Neutrophil (primary cell): ENCODE measurements at regions not wholly inside any gene's neighbourhood (a gene's known extent, or its start where the extent isn't known, plus 50 kb on each side); places are given as distances from the start of the nearest gene placed in this dataset.

Source experiments
- H3K27ac ChIP-seq: fragments of 200-600 bp; sonication (generic); 2 replicates; pipeline ENCODE4 v1.5.1; 2016; ENCODE audit warnings: mild to moderate bottlenecking, moderate library complexity
- H3K27me3 ChIP-seq: fragments of 200-600 bp; sonication (generic); 2 replicates; pipeline ENCODE4 v1.6.0; 2016; ENCODE audit warnings: mild to moderate bottlenecking
- H3K36me3 ChIP-seq: fragments of 200-600 bp; sonication (generic); 2 replicates; pipeline ENCODE4 v1.5.1; 2017
- H3K4me1 ChIP-seq, 2 experiments: fragments of 200-600 bp in 1 of 2; sonication (generic) in 1 of 2; 1 replicate in 1 of 2; 2 replicates in 1 of 2; pipeline versions ENCODE4 v1.5.1 to v1.6.1; 2013 to 2016; ENCODE audit warnings: low read depth in 1 of 2, low read length in 1 of 2, mild to moderate bottlenecking in 1 of 2, moderate library complexity in 1 of 2; ENCODE audit not compliant: control insufficient read depth in 1 of 2, insufficient read depth in 1 of 2
- H3K4me3 ChIP-seq, 2 experiments: fragments of 200-600 bp in 1 of 2; sonication (generic) in 1 of 2; 1 replicate in 1 of 2; 2 replicates in 1 of 2; pipeline ENCODE4 v1.5.1; 2013 to 2016; ENCODE audit warnings: low read depth in 1 of 2, low read length in 1 of 2, mild to moderate bottlenecking in 1 of 2, moderate library complexity in 1 of 2
- H3K9me3 ChIP-seq: fragments of 200-600 bp; sonication (generic); 2 replicates; pipeline ENCODE4 v1.5.1; 2016
- TF ChIP-seq, protein P1 (sequence below): fragments of 200-600 bp; sonication (generic); IDR thresholded peaks from 2 replicates; pipeline ENCODE4 v1.5.1; 2016; ENCODE audit warnings: antibody characterized with exemption

DNA sequence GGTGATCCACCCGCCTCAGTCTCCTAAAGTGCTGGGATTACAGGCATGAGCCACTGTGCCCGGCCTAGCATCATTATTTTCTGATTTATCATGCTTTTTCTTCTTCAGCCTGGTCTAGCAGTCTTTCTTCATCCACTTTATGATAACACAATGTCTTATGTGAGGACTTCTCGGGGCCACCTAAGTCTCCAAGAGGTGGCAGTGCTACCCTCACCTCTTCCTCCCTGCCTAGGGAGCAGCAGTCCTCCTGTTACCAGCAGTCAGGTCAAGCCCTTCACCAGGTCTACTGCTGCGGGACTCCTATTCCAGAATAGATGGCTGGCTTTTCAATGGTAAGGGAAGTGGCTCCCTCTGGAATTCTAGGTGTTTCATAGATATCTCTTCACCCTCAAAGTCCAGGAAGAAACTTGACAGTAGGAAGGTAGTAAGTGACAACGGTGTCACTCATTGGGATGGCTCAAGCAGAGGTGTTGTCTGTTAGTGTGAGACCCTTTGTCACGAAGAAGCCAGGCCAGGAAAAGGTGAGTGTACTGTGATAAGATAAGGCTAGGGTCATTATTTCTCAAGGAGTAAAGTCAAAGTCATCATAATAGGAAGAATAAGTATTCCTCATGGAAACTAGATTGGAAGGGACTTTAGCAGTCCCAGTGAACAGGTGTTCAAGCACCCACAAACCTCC, 164.0 kb downstream of the KLF5 start:
- H3K4me1 ChIP-seq, result peaks cover 7 to 13% of the 10 kb centered on the region in 2 experiments
- H3K27me3 ChIP-seq, result no peaks in the 10 kb centered on the region

DNA sequence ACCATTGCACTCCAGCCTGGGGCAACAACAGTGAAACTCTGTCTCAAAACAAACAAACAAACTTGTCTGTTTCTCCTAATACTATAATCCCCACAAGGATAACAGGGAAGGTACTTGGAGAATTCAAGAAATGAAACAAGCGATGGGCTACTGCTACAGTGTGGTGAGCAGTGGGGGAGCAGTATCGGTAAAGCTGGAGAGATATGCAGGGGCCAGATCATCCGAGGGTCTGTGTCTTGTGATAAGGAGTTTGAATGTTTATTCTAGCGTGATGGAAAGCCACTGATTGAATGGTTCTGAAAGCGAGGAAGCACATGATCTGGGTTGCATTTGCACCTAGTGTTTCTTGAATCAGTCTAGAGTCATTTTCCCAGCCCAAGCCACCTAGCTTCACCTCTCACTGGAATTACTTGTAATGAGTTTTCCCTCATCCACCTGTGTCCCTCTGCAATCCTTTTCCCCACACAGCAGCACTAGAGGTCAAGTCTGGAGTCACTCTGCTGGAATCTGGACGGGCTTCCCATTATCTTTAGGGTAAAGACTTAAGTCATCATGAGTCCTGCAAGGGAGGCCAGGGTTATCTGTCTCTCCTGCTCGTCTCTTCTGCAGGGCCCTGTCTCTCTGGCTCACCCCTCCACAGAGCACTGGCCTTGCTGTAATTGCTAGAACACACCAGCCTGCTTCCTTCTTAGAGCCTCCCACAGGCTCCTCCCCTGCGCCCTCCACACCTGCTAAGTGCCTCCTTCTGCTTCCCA, 162.3 kb downstream of the KLF5 start:
- no peaks in the 10 kb centered on the region for H3K27me3 ChIP-seq
- H3K27ac ChIP-seq, result no peak overlapping the region
- no peaks in the 10 kb centered on the region for H3K36me3 ChIP-seq
- no peaks in the 10 kb centered on the region for H3K9me3 ChIP-seq
- TF ChIP-seq, protein P1, sequence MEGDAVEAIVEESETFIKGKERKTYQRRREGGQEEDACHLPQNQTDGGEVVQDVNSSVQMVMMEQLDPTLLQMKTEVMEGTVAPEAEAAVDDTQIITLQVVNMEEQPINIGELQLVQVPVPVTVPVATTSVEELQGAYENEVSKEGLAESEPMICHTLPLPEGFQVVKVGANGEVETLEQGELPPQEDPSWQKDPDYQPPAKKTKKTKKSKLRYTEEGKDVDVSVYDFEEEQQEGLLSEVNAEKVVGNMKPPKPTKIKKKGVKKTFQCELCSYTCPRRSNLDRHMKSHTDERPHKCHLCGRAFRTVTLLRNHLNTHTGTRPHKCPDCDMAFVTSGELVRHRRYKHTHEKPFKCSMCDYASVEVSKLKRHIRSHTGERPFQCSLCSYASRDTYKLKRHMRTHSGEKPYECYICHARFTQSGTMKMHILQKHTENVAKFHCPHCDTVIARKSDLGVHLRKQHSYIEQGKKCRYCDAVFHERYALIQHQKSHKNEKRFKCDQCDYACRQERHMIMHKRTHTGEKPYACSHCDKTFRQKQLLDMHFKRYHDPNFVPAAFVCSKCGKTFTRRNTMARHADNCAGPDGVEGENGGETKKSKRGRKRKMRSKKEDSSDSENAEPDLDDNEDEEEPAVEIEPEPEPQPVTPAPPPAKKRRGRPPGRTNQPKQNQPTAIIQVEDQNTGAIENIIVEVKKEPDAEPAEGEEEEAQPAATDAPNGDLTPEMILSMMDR, result no peak
- H3K4me3 ChIP-seq, result no peak overlapping the region
- peaks cover 7 to 13% of the 10 kb centered on the region in 2 experiments for H3K4me1 ChIP-seq

More for the DNA sequence above, 164.0 kb downstream of the KLF5 start:
- TF ChIP-seq, protein P1, result no peak
- Histone ChIP-seq H3K27ac (no peak overlapping the region), H3K9me3 (no peaks in the 10 kb centered on the region), H3K36me3 (no peaks in the 10 kb centered on the region), H3K4me3 (no peak overlapping the region)

GRCh38 chr13:73218181-73218580, 159.4 kb downstream of the KLF5 start:
- H3K9me3 ChIP-seq, result no peaks in the 10 kb centered on the region
- H3K4me1 ChIP-seq, result no peaks in the 10 kb centered on the region
- no peaks in the 10 kb centered on the region for H3K36me3 ChIP-seq
- no peak overlapping the region for H3K4me3 ChIP-seq
- H3K27ac ChIP-seq, result no peak overlapping the region
- TF ChIP-seq, protein P1, result no peak
- no peaks in the 10 kb centered on the region for H3K27me3 ChIP-seq

DNA sequence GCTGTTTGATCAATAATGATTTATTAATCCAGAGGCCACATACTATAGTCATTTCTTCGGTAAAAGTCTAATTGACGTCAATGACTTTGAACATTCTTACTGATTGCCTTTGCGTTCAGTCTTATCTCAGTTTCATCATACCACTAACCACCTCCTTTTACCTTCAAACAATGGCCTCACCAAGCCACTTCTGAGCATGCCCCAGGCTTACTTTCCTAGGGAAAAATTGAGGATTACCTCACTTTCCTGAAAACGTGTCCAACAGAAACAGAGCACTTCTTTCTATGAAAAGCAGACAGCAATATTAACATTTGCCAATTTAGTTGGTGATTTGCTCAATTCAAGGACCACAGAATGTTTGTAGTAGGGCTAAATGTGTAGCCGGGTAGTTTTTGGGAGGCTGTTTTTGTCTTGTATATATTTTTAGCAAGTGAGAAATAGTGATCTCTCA, 157.6 kb downstream of the KLF5 start:
- no peaks in the 10 kb centered on the region for H3K27me3 ChIP-seq
- no peaks in the 10 kb centered on the region for H3K9me3 ChIP-seq
- no peak overlapping the region for H3K27ac ChIP-seq
- H3K4me3 ChIP-seq, result no peak overlapping the region
- no peaks in the 10 kb centered on the region for H3K36me3 ChIP-seq
- H3K4me1 ChIP-seq, result no peaks in the 10 kb centered on the region
- TF ChIP-seq, protein P1, result no peak

DNA sequence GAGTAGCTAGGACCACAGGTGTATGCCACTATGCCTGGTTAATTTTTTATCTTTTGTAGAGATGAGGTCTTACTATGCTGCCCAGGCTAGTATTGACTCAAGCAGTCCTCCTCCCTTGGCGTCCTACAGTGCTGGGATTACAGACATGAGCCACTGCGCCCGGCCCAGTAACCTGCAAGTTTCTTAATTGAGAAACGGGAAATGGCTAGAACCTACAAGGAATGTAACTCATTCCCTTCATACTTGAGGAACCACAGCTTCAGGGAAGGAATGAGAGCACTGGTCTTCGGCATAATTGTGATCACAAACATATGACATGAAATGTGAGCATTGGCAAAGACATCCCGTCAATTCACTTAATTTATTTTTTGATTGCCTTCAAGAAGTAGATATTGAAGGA, 157.0 kb downstream of the KLF5 start:
- H3K4me1 ChIP-seq, result no peaks in the 10 kb centered on the region
- H3K9me3 ChIP-seq, result no peaks in the 10 kb centered on the region
- TF ChIP-seq, protein P1, result no peak
- no peaks in the 10 kb centered on the region for H3K36me3 ChIP-seq
- H3K4me3 ChIP-seq, result no peak overlapping the region
- H3K27me3 ChIP-seq, result no peaks in the 10 kb centered on the region
- H3K27ac ChIP-seq, result no peak overlapping the region
